HG02852 (cell line): ENCODE measurements at regions not wholly inside any gene's neighbourhood (a gene's known extent, or its start where the extent isn't known, plus 50 kb on each side); places are given as distances from the start of the nearest gene placed in this dataset.

Source experiments
- ATAC-seq: cut with Tn5 transposase; IDR thresholded peaks from one replicate; pipeline ENCODE4 v1.9.1; 2021; ENCODE audit warnings: mild to moderate bottlenecking, moderate library complexity; ENCODE audit not compliant: unreplicated experiment

DNA sequence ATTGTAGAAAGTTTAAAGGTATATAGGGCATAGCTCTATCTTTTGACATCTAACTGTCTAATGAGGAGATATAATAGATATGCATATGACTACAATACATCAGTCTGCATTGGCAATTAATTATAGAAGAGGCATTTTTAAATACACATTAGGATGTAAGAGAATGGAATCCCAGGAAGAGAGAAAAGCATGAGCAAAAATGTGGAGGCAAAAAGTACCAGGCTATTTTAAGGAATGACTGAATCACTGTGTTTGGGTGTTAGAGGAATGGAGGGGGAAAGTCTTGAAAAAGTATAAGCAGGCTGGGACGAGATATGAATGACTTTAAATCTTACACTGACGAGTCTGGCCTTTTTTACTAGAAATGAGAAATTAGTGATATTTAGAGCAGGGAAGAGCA is 138.4 kb upstream of the ZNF462 start:
- ATAC-seq: no peak

DNA sequence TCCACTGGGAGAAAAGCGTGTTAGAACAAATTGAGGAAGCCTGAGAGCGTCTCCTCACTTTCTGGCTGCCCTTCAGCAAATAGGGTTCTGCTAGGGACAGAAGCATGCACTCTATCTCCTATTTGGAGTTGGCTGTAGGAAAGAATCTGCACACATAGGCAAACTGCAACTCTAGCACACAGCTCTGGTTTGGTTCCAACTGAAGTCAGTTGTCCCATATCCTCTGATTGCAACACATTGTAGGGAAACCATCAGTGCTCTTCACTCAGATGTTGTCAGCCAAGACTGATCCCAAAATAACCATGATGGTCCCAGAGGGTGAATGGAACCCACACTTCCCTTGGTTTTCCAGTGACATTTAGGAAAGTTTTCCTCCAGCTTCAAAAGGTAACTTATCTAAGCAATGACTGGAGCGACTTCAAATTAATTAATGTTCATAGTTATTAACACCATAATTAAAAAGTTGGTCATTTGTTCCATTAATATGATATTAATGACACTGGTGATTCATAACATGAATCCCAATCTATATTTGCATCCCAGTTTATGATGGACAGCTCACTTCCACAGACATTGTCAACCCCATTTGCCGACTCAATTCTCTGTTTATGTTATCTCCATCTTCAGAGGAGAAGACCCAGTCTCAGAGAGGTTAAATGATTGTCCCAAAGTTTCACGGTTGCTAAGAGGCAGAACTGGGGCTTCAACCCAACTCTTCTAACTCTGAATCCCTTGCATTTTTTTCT is 136.7 kb upstream of the ZNF462 start:
- no peak for ATAC-seq

DNA sequence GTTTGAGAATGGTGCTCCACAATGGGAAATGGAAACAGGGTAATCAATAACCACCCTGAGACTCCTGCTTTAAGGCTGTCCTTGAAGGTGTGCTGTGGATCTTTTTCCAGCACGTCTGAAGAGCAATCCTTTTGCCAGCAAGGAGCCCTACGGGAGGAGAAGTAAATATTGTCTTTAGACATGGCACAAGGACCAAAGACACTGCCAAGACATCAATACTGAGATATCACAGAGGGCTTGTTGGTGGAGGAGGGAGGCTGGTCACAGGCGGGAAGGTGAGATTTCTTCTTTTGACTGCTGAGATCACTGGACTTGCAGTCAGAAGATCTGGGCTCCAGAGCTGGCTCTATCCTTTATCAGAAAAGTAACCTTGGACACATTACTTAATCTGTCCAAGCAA is 135.0 kb upstream of the ZNF462 start:
- no peak for ATAC-seq

DNA sequence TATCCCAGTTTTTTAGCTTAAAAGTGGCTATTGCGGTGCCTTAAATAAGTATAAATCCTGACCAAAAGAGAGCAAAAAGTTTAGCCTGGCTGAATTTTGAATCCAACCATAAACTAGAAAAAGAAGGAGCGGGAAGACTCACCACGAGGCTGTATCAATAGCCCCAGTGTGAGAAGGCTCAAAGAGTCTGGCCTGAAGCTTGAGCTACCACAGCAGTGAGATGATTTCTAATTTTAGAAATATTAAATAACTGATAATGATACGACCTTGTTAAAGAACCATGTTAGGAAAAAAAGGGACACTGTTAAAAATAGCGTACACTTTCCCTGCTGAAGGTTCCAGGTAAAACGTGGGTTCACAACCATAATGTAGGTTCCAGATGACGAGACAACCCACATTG is 134.1 kb upstream of the ZNF462 start:
- no peak for ATAC-seq

DNA sequence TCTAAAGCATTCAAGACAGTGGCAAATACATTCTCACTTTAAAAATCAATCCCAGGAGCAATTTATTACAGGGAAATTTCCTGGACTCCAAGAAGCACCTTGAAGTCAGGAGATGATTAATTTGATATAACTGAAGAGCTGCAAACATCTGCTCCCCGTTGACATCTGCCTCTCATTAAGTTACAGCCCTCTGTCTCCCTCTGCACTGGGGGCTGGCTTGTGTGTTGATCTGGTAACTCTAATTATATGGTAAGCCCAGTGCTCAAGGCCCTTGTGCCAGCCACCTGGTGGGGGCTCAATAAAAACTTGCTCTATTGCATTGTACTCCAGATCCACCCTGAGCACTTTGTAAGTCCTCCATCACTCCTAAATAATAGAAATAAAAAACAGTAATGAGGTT is 131.1 kb upstream of the ZNF462 start:
- ATAC-seq: no peak

DNA sequence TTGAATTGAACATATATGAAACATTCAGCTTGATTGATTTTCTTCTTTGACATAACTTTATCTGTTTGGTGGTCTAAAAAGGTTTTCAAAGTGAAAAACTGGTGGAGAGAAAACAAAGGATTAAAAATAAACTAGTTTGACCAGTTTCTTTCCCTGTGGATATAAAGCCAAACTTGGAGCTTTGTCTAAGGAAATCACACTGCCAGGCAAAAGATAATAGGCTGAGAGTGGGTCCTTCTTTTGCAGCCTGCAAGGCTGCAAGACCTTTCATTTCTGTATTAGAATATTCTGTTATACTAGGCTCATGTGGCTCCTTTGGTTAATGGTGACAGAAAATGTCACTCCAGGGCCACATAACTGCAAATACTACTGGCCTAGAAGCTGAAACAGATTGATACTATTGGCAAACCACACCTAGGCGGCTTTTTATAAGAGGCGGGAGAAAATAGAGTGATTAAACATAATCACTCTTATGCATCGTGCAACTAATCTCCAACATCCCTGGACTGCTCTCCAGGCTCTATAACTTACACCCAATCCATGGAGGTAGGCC is 129.1 kb upstream of the ZNF462 start:
- ATAC-seq: no peak

DNA sequence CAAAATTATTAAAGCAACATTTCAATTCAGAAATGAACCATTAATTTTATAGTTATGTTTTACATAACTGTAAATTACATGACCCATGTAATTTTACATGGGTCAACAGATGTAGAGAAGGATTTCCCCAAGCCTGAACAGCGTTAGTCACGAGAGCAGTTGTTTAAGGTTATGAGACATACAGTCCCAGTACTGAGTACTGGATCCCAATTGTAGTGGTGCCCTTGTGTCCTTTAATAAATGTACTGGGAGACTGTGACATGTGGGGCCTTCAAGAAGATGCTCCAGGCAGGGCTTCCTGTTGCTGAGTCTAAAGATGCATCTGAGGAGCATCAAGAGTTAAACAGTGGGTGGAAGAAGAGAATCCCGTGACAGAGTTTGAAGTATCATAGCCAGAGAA is 125.5 kb upstream of the ZNF462 start:
- ATAC-seq: no peak

DNA sequence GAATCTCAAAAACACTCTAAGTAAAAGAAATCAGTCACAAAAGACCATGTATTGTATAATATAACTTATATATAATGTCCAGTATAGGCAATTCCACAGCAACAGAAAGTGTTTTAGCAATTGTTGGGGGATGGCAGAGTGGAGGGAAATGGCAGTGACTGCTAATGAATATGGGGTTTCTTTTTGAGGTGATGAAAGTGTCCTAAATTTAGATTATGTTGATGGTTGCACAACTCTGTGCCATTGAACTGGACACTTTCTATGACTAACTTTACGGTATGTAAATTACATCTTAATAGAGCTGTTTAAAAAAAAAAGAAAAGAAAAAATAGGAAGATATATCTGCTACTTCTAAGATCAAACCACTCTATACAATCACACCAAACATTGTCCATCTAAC is 124.9 kb upstream of the ZNF462 start:
- ATAC-seq: no peak

DNA sequence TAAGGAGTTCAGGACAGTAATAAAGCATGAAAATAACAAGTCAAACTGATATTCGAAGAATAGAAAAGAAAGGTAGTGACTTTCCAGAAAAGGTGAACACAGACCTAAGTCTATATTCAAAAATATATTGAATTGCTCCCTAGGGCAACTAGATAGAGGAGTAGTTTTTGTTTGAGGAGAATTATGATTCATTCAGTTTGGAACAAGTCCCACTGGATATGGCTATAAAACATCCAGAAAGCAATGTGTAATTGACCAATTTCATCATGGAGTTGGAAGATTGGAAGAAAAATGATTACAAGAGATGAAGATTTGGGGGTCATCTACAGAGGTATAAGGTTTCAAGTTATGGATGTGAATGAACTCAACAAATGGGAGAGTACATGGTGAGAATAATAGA is 117.5 kb upstream of the ZNF462 start:
- no peak for ATAC-seq

DNA sequence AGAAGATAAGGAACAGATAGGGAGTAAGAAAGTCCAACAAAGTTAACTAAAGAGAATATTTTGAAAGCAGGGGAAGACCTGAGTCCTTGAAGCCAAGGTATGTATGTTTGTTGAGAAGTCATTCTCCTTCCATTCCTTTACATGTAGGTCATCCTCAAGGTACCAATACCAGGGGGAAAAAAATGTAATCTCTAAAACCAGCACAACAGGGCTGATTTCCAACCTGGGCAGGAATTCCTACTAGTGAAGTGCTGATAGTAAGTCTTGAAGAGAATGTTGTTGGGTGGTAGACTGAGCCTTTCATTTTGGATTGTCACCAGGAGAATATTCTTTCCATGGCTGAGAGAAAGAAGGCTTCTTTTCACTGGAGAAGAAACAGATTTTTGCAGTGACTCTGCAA is 117.1 kb upstream of the ZNF462 start:
- ATAC-seq: no peak

DNA sequence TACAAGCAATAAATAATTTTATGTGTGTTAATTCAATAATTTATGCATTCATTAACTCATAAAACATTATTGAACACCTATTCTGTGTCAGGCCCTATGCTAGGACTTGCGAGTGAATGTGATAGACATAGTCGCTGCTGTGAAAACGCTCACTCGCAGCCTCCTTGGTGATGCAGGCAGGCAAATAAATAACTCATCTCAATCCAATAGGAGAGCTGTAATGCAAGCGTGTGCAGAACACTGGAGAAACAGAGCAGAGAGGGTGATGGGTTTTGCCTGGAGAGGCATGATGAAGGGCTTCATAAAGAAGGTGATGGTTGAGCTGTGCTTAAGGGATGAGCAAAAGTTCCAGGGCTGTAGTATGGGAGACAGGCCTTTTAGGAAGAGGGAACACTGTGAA is 111.3 kb upstream of the ZNF462 start:
- no peak for ATAC-seq

DNA sequence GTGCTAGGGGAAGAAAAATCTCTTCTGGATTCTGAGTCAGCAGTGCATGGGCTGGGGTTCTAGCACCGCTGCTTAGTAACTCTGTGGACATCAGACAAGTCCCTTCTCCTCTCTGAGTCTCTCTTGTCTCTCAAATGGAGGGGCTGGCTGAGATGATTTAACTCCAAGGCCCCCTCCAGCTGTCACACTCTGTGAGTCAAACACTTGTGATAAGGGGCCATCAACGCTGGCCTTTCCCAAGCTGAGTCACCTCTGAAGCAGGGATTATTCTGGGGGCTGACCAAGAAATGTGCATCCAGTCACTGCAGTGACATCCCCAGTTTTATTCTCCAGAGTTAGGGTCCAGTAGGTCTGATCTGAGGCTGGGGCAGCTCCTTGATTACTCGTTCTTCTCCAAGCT is 110.4 kb upstream of the ZNF462 start:
- peak; percentile 4 for ATAC-seq

DNA sequence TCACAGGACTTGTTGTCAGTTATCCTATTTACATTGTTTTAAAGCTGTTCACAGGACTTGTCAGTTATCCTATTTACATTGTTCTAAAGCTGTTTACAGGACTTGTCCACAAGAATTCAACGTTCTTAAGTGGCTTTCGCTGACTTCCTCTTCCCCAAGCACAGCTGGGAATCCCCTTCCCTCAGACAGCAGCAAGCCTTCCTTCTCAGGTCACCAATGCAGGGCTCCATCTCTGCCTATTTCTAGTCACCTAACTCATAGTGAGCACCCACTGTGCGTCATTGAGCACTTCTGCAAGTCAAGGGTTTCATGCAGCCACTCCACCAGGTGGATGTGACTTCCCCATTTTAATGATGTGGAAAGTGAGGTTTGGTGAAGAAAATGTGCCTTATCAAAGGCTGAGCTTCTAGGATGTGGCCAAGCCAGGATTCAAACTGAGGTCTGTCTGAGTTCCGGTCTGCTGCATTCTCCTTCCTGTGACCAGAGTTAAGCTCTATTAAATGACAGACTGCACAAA is 109.8 kb upstream of the ZNF462 start:
- ATAC-seq: peak; percentile 93

DNA sequence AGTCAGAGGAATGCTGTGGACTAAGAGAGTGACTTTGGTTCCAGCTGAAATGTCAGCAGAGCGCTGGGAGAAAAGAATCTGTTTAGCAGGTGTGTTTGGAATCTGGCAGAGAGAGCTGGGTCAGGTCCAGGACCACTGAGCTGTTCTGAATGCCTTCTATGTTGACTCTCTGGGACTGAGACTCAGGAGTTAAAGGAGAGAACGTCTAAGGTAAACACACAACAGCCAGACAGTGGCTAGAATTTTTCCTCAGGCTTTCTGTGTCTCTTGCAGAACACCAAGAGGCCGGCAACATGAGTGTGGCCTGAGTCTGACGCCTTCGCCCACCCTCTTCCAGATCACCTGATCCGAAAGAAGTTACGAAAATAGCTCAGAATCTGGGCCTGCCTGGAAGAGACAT is 107.2 kb upstream of the ZNF462 start:
- no peak for ATAC-seq

DNA sequence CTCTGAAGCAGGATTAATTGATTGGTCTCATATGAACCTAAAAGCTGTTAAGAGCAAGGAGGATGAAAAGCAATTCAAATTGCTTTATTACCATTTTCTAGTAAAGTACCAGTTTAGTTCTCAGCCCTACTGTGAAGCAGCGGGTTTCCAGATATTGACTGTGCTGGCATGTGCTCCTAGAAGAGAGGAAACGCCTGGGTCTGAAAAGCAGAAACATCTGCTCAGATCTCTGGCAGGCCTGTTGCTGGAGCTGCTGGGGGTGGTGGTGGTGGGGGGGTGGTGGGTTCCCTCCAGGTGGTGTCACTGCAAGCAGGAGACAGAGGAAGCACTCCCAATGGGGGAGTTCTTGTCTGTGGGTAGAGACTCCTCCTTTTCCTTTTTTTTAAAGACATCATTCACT is 105.5 kb upstream of the ZNF462 start:
- ATAC-seq: no peak

DNA sequence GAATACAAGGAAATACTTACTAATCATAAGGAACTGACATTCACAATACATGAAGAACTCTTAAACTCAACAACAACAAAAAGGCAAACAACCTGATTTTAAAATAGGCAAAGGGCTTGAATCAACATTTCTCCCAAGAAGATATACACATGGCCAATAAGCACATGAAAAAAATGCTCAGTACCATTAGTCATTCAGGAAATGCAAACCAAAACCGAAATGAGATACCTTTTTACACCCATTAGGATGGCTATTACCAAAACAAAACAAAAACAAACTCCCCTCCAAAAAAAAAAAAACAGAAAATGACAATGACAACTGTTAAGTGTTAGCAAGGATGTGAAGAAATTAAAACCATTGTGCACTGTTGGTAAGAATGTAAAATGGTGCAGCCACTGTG is 104.1 kb upstream of the ZNF462 start:
- peak; percentile 91 for ATAC-seq

DNA sequence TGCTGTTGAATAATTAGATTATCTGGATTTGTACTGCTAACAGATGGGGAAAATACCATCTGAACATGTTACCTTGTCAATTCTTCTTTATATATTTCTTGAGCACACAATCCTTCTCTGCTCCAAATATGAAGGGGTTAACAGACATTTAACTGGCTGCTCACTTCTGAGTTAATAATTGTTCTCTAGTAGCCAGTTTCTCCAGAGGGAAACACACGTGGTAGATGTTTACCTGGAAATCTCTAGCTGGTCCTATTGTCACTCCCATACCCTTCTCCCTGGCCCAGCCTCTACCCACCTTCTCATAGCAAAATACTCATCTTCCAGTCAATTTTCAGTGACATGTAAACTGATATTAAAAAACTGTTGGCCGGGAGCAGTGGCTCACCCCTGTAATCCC is 101.5 kb upstream of the ZNF462 start:
- ATAC-seq: no peak

DNA sequence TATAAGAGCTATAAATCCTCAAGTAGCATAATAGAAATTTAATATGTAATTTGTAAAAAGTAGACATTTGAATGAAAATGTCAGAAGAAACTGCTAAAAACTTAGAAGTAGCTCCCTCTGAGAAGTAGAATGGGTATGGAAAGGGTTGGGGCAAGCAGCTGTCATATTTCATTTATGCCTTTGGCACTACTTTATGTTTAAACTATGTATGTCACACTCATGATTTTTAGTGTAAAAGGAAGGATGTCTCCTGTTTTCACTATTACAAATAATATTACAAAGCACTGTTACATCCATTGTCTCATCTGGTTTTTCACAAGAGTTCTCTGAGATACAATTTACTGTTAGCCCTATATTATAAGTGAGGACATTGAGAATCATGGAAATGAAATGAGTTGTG is 96.3 kb upstream of the ZNF462 start:
- ATAC-seq: no peak

DNA sequence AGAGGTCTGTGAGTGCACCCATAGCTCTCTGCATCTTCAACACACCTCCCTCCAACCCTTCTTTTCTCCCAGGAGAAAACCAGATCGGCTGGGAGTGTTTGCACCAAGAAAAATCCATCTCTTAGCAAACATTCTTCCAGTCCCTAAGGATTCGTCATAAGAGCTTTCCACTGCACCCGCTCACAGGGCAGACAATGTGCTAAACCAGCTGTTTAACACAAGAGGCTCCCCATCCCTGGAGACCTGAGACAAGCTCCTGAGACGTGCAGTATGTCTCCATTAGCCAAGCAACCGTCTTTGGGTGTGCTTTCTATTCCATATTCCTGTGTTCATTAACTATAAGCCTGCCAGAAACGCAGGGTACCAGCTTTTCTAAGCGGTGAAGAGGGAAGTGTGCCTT is 93.6 kb upstream of the ZNF462 start:
- no peak for ATAC-seq

DNA sequence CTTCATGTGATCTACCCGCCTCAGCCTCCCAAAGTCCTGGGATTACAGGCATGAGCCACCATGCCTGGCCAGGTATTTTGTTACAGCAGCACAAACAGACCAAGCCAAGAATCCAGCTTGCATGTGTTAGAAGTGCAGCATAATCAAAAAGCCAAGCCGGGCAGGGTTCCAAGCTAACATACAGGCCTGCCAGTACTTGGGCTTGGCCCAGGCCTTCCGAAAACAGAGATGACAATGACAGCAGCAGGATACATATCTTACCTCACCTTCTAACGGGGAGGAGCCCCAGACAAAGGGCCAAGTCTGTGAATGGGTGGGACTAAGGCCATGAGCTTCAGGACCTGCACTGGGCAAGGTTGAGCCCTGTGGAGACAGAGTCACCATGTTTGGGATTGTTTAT is 91.4 kb upstream of the ZNF462 start:
- ATAC-seq: no peak

DNA sequence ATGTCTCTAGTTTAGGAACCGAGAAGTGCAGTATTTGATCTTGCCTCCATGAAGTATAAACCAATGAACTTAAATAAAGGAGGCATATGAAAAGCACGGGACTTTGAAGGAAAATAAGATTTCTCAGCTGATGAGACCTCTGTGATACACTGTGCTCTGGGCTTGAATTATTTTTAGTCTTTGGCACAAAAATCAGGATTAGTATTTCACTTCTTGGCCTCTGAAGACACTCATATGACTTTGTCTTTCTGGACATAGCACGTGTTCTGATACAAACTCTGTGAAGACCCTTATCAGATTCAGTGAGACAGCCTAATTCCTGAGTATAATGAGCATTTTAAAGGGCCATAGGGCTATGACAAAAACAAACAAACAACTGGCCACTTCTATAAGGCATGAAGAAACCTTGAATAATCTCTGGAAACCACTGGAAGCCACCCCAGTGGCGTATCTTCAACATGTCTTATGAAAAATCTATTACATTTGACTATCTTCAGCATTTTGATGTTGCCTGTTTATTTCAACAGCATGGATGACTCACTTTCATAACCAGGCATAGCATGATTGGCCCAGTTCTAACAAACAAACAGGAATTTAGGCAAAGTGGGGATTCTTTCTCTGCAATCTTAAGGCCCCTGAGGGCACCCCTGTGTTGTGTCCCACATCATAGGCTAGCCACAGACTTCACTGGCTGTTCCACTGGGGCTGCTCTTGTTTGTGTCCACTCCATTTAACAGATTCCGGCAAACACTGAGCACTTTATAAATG is 90.3 kb upstream of the ZNF462 start:
- ATAC-seq: no peak

DNA sequence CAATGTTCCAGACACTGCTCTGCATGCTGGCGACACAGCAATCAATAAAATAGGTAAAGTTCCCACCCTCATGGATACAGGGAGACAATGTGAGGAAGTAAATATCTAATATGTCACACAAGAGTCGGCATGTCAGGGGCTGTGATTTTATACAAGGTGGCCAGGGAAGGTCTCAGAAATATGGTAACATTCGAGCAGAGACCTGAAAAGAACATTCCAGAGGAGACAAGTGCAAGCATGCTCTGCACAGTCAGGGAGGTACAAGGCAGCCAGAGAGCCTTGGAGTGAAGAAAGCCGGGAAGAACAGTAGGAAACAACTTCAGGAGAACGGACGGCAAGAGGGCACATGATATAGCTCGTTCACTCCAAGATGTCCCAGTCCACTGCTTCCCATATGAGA is 89.2 kb upstream of the ZNF462 start:
- no peak for ATAC-seq
